ENCODE measurements at regions not wholly inside any gene's neighbourhood (a gene's known extent, or its start where the extent isn't known, plus 50 kb on each side); places are given as distances from the start of the nearest gene placed in this dataset.

- TF ChIP-seq EP300 (IDR thresholded peaks at IDR 0.05; ENCODE audit: low read depth in 2 of 2, low read length in 2 of 2) (no peak), EP300 (CRISPR knock-in tag; IDR thresholded peaks at IDR 0.05; ENCODE audit: borderline replicate concordance) (no peak), FOXP1 (IDR thresholded peaks at IDR 0.05) (no peak), FOXP1 (CRISPR knock-in tag; IDR thresholded peaks at IDR 0.05) (no peak), USF2 (IDR thresholded peaks at IDR 0.05; ENCODE audit: low read depth, low read length) (no peak), USF2 (CRISPR knock-in tag; IDR thresholded peaks at IDR 0.05; ENCODE audit: borderline replicate concordance) (no peak), IRF1 (CRISPR knock-in tag; IDR thresholded peaks at IDR 0.05; ENCODE audit: low read depth) (no peak), CTCF (CRISPR knock-in tag; IDR thresholded peaks at IDR 0.05) (peak; percentile 74), GPN1 (CRISPR knock-in tag; IDR thresholded peaks at IDR 0.05; ENCODE audit: borderline replicate concordance) (no peak), ZMYM4 (CRISPR knock-in tag; IDR thresholded peaks at IDR 0.05) (no peak), ZBTB25 (CRISPR knock-in tag; IDR thresholded peaks at IDR 0.05) (no peak), ZBTB34 (CRISPR knock-in tag; IDR thresholded peaks at IDR 0.05) (no peak), SMYD3 (CRISPR knock-in tag; IDR thresholded peaks at IDR 0.05) (no peak), TAF1 (CRISPR knock-in tag; IDR thresholded peaks at IDR 0.05) (no peak), ZNF382 (CRISPR knock-in tag; IDR thresholded peaks at IDR 0.05; ENCODE audit: borderline replicate concordance) (no peak), SNAI1 (CRISPR knock-in tag; IDR thresholded peaks at IDR 0.05; ENCODE audit: borderline replicate concordance) (no peak)
Observed at GRCh38 chr5:93915142-93915553, 173.7 kb upstream of the POU5F2 start.

Data from HepG2 (cell line).